Adrenal gland (tissue), 5 donors: ENCODE measurements at regions not wholly inside any gene's neighbourhood (a gene's known extent, or its start where the extent isn't known, plus 50 kb on each side); places are given as distances from the start of the nearest gene placed in this dataset.

ENCODE experiments used
- POLR2A ChIP-seq, 2 donors: fragments of 450-650 bp; IDR thresholded peaks; one replicate each; pipeline ENCODE4 v1.6.1; 2017; ENCODE audit warnings: antibody characterized with exemption in 2 of 2, mild to moderate bottlenecking in 2 of 2, moderate library complexity in 1 of 2
- TF ChIP-seq, protein P1 (sequence below), 6 experiments: fragments of 450-650 bp in 4 of 6; fragments of 200-600 bp in 2 of 6; sonication (generic) in 1 of 6; IDR thresholded peaks; 1 replicate in 5 of 6; 2 replicates in 1 of 6; pipeline versions ENCODE4 v1.5.1 to v1.8.0; 2016 to 2021; ENCODE audit warnings: antibody characterized with exemption in 6 of 6, mild to moderate bottlenecking in 2 of 6, moderate library complexity in 1 of 6
- donor health status: DM: no; HTN: no; CAD: no.

DNA sequence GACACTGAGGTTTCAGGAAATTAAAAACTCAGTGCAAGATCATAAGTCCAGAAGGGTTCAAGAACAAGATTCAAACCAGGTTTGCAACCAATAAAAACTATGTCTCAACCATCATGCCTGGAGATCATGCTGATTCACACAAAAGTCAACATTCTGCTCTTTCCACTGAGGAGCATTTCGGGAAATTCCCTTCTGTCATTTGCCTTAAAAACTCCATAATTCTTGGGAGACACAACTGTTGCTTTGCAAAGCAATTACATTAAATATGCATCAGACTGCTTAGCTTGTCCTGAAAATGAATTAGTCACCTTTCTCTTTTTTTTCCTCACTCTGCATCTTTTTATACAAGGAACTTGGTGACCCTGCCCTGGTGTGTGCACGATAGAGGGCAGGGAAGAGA lies 275.9 kb upstream of the ZNF462 start:
- TF ChIP-seq, protein P1, sequence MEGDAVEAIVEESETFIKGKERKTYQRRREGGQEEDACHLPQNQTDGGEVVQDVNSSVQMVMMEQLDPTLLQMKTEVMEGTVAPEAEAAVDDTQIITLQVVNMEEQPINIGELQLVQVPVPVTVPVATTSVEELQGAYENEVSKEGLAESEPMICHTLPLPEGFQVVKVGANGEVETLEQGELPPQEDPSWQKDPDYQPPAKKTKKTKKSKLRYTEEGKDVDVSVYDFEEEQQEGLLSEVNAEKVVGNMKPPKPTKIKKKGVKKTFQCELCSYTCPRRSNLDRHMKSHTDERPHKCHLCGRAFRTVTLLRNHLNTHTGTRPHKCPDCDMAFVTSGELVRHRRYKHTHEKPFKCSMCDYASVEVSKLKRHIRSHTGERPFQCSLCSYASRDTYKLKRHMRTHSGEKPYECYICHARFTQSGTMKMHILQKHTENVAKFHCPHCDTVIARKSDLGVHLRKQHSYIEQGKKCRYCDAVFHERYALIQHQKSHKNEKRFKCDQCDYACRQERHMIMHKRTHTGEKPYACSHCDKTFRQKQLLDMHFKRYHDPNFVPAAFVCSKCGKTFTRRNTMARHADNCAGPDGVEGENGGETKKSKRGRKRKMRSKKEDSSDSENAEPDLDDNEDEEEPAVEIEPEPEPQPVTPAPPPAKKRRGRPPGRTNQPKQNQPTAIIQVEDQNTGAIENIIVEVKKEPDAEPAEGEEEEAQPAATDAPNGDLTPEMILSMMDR (IDR thresholded peaks at IDR 0.05), result no peak
- no peak for TF ChIP-seq POLR2A (IDR thresholded peaks at IDR 0.05)
